Transverse colon (tissue), 4 donors: ENCODE measurements at regions not wholly inside any gene's neighbourhood (a gene's known extent, or its start where the extent isn't known, plus 50 kb on each side); places are given as distances from the start of the nearest gene placed in this dataset.

ENCODE experiments used
- DNase-seq: peaks from one replicate; pipeline ENCODE4 v3.0.0-alpha.2; 2019
- H3K27ac ChIP-seq, 4 donors: fragments of 200-600 bp; sonication (generic); 2 replicates each; pipeline ENCODE4 v1.5.1; 2016 to 2018; ENCODE audit warnings: inconsistent platforms in 4 of 4
- H3K27me3 ChIP-seq: fragments of 200-600 bp; sonication (generic); 2 replicates; pipeline ENCODE4 v1.5.1; 2017; ENCODE audit warnings: inconsistent platforms
- H3K36me3 ChIP-seq, 4 donors: fragments of 200-600 bp; sonication (generic); 2 replicates each; pipeline ENCODE4 v1.5.1; 2017 to 2019; ENCODE audit warnings: inconsistent platforms in 4 of 4
- H3K4me1 ChIP-seq, 4 donors: fragments of 200-600 bp; sonication (generic); 2 replicates each; pipeline ENCODE4 v1.5.1; 2017 to 2020; ENCODE audit warnings: inconsistent platforms in 4 of 4
- H3K4me3 ChIP-seq, 4 donors: fragments of 200-600 bp; sonication (generic); 1 replicate in 1 of 4; 2 replicates in 3 of 4; pipeline versions ENCODE4 v1.5.1 to v1.6.1; 2017 to 2019; ENCODE audit warnings: inconsistent platforms in 4 of 4
- H3K9me3 ChIP-seq, 2 donors: fragments of 200-600 bp; sonication (generic); 2 replicates each; pipeline ENCODE4 v1.5.1; 2017 to 2019; ENCODE audit warnings: inconsistent platforms in 2 of 2
- CTCF ChIP-seq, 5 experiments: fragments of 200-600 bp in 3 of 5; fragments of 450-650 bp in 2 of 5; sonication (generic) in 3 of 5; IDR thresholded peaks; 1 replicate in 2 of 5; 2 replicates in 3 of 5; pipeline ENCODE4 v1.5.1; 2016 to 2017; ENCODE audit warnings: antibody characterized with exemption in 5 of 5, inconsistent platforms in 3 of 5, mild to moderate bottlenecking in 2 of 5, moderate library complexity in 1 of 5
- EP300 ChIP-seq: sonication (generic); formaldehyde crosslinking; IDR thresholded peaks from one replicate; pipeline ENCODE4 v1.6.1; 2017; ENCODE audit warnings: antibody characterized with exemption, low read depth
- POLR2A ChIP-seq: fragments of 450-650 bp; IDR thresholded peaks from one replicate; pipeline ENCODE4 v1.6.1; 2016; ENCODE audit warnings: antibody characterized with exemption, mild to moderate bottlenecking, moderate library complexity
- POLR2AphosphoS5 ChIP-seq, 3 donors: sonication (generic); formaldehyde crosslinking; IDR thresholded peaks; one replicate each; pipeline ENCODE4 v1.6.1; 2016; ENCODE audit warnings: antibody characterized with exemption in 3 of 3
- WGBS, 2 donors: methylation state at CpG; one replicate each; pipeline ENCODE4 v1.1.5; 2018; ENCODE audit warnings: low coverage in 1 of 2; 5-methylcytosine and 5-hydroxymethylcytosine counted together
- in situ Hi-C, 4 donors: fragments of 200-750 bp; cut with MboI; loops; one replicate each; pipeline versions ENCODE4 v1.15.0 to v1.15.1; 2017; ENCODE audit warnings: low sequenced_read_pairs in 3 of 4, low pct_ligation_motif_present in 1 of 4, low pct_unique_long_range_greater_than_20kb in 1 of 4
- intact Hi-C: fragments of 100-400 bp; cut with DNase I; formaldehyde crosslinking; loops from one replicate; pipeline ENCODE4 v1.15.1; 2023; ENCODE audit warnings: low total_unique reads

GRCh38 chr9:115291841-115292240 is 173.9 kb upstream of the TNC start:
- no peaks in the 10 kb centered on the region for H3K27me3 ChIP-seq
- intact Hi-C loops (no loop called here), in situ Hi-C loops (no loop called here)
- H3K27ac ChIP-seq, result no peak overlapping the region
- no peaks in the 10 kb centered on the region for H3K9me3 ChIP-seq
- H3K4me1 ChIP-seq, result peaks cover 0 to 43% (median 19%) of the 10 kb centered on the region in 4 donors
- DNase-seq, result peak; percentile 84
- no peak for TF ChIP-seq POLR2A
- no peak for TF ChIP-seq EP300
- peak in 1 of 3 donors; percentile 33 for TF ChIP-seq POLR2AphosphoS5 (IDR thresholded peaks at IDR 0.05)
- TF ChIP-seq CTCF (IDR thresholded peaks at IDR 0.05), result no peak
- no peaks in the 10 kb centered on the region for H3K36me3 ChIP-seq
- H3K4me3 ChIP-seq, result no peak overlapping the region
- 28 to 36% methylated on average over 3 of the region's 3 CpGs for WGBS, 2 donors

DNA sequence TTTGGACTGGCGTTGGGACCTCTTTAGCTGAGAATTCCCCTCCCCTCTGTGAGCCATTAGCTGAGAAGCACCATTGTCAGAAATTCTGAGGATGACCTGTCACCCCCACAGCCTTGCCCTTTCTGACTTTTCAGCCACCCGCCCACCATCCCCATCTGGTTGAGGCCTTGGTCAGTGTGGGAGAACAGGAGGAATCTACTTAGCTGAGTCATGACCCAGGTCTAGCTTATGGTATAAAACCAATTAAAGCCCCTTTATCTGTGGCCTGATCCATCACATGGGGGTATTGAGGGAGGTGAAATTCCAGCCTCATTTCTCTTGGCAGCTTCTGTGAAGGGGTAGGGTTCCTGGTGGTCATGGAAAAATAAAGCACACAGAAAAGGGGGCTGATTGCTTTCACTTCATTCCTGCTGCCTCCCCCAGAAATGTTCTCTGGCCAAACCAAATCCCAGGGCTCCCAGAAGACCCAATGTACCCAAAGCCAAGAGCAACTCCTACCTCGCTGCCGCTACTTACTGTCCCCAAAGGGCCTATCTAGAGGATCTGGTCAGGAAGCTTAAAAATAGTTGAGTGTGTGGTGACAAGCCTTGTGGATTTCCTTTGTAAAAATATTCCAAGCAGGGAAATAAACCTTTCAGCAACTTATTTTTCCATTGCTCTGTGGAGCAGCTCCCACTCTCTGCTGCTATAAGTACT is 174.8 kb upstream of the TNC start:
- in situ Hi-C loops (no loop called here), intact Hi-C loops (no loop called here)
- 76 to 78% methylated on average over 3 to 4 of the region's 4 CpGs for WGBS, 2 donors
- no peak overlapping the region for H3K27ac ChIP-seq
- no peaks in the 10 kb centered on the region for H3K27me3 ChIP-seq
- H3K36me3 ChIP-seq, result no peaks in the 10 kb centered on the region
- TF ChIP-seq EP300 (no peak), CTCF (IDR thresholded peaks at IDR 0.05) (no peak), POLR2A (no peak), POLR2AphosphoS5 (IDR thresholded peaks at IDR 0.05) (no peak)
- DNase-seq, result no peak
- H3K4me3 ChIP-seq, result no peak overlapping the region
- H3K4me1 ChIP-seq, result peaks cover 0 to 46% (median 19%) of the 10 kb centered on the region in 4 donors
- no peaks in the 10 kb centered on the region for H3K9me3 ChIP-seq

DNA sequence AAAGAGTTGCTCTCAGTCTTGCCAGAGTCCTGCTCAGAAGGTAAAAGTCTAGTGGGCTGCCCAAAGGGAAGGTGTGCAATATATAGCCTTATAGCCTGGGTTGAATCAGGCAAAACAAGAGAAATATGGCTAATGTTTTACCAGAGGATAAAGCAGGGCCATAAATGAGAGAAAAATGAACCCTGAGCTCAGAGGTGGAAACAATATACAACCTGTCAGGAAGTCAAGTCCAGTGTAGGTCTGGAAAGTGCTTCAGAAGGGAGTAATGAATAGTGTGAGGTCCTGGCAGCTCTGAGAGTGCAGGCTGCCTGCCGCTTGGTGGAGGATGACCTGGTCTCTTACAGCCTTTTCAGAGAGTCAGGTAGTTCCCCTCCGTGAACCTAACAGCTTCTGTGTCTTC is 177.8 kb upstream of the TNC start:
- WGBS, 2 donors, result 49% methylated on average over 2 of the region's 2 CpGs; no CpG with 5 or more reads in 1 of the 2 donors
- Histone ChIP-seq H3K27ac (no peak overlapping the region), H3K27me3 (no peaks in the 10 kb centered on the region), H3K9me3 (no peaks in the 10 kb centered on the region), H3K4me1 (peaks cover 0 to 45% (median 19%) of the 10 kb centered on the region in 4 donors), H3K4me3 (no peak overlapping the region), H3K36me3 (no peaks in the 10 kb centered on the region)
- TF ChIP-seq POLR2A, result no peak
- TF ChIP-seq CTCF (IDR thresholded peaks at IDR 0.05), result no peak
- no peak for TF ChIP-seq EP300
- TF ChIP-seq POLR2AphosphoS5 (IDR thresholded peaks at IDR 0.05), result no peak
- intact Hi-C loops, result no loop called here
- in situ Hi-C loops, result no loop called here
- no peak for DNase-seq

DNA sequence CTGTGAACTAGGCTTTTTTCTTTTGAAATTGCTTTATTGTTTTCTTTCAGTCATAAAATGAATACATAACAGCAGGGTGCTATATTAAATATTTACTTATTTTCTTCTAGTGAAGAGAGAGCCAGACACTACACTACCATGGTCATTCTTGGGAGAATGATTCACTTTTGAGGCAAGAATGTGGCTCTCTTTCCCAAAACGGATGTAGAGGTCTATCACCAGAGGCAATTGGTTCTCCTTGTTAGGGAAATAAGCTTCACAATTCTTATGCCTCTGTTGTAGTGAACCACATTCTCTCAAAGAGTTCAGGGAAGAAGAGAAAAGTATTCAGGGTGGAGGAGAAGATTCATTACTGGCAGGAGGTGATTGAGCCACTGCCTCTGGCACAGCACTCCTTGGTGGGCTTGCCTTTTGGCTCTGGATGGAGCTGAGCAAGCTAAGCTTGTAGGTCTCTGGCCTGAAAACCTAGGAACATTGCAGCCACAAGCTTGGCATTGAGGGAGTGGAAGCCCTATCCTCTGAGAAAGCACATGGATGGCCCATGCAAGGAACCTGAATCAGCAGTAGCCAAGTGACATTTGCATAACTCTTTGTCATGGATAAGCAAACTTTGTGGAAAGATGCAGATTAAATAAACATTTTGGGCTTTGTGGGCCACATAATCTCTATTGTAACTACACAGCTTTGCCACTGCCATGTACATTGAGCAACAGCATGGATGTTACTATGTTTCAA is 179.0 kb upstream of the TNC start:
- H3K27me3 ChIP-seq, result no peaks in the 10 kb centered on the region
- in situ Hi-C loops (no loop called here), intact Hi-C loops (no loop called here)
- H3K27ac ChIP-seq, result no peak overlapping the region
- peaks cover 0 to 32% (median 13%) of the 10 kb centered on the region in 4 donors for H3K4me1 ChIP-seq
- TF ChIP-seq EP300, result no peak
- no peak for TF ChIP-seq POLR2AphosphoS5 (IDR thresholded peaks at IDR 0.05)
- no peak for TF ChIP-seq CTCF (IDR thresholded peaks at IDR 0.05)
- TF ChIP-seq POLR2A, result no peak
- H3K9me3 ChIP-seq, result no peaks in the 10 kb centered on the region
- no peak for DNase-seq
- WGBS, 2 donors, result 38 to 48% methylated on average over 1 of the region's 1 CpG
- H3K36me3 ChIP-seq, result no peaks in the 10 kb centered on the region
- no peak overlapping the region for H3K4me3 ChIP-seq
